HG02642 (cell line): ENCODE measurements at regions not wholly inside any gene's neighbourhood (a gene's known extent, or its start where the extent isn't known, plus 50 kb on each side); places are given as distances from the start of the nearest gene placed in this dataset.

ENCODE experiments used
- ATAC-seq: cut with Tn5 transposase; IDR thresholded peaks from one replicate; pipeline ENCODE4 v1.9.1; 2021; ENCODE audit warnings: mild to moderate bottlenecking; ENCODE audit not compliant: unreplicated experiment, poor library complexity

GRCh38 chr5:61734001-61734400, 401.9 kb downstream of the ZSWIM6 start:
- ATAC-seq, result no peak

GRCh38 chr5:61734966-61735365, 402.9 kb downstream of the ZSWIM6 start:
- no peak for ATAC-seq

- ATAC-seq, result no peak
Observed at GRCh38 chr5:61735531-61735930, 403.5 kb downstream of the ZSWIM6 start.

GRCh38 chr5:61735995-61736394, 403.9 kb downstream of the ZSWIM6 start:
- ATAC-seq, result no peak

GRCh38 chr5:61737301-61737963, 405.4 kb downstream of the ZSWIM6 start:
- no peak for ATAC-seq

GRCh38 chr5:61737964-61738340, 405.9 kb downstream of the ZSWIM6 start:
- ATAC-seq, result no peak

- ATAC-seq, result no peak
Observed at GRCh38 chr5:61738446-61738845, 406.4 kb downstream of the ZSWIM6 start.

- no peak for ATAC-seq
Observed at GRCh38 chr5:61744690-61745619, 412.9 kb downstream of the ZSWIM6 start.

- no peak for ATAC-seq
Observed at GRCh38 chr5:61746831-61747575, 414.9 kb downstream of the ZSWIM6 start.

- ATAC-seq, result no peak
Observed at GRCh38 chr5:61748121-61748520, 416.1 kb downstream of the ZSWIM6 start.

GRCh38 chr5:61748651-61749050, 416.6 kb downstream of the ZSWIM6 start:
- ATAC-seq, result no peak

GRCh38 chr5:61752588-61752987, 420.5 kb downstream of the ZSWIM6 start:
- no peak for ATAC-seq

GRCh38 chr5:61754792-61755191, 422.7 kb downstream of the ZSWIM6 start:
- ATAC-seq, result no peak

GRCh38 chr5:61755726-61756222, 423.7 kb downstream of the ZSWIM6 start:
- ATAC-seq, result no peak

GRCh38 chr5:61758711-61759110, 426.7 kb downstream of the ZSWIM6 start:
- no peak for ATAC-seq

GRCh38 chr5:61765471-61765870, 433.4 kb downstream of the ZSWIM6 start:
- ATAC-seq, result no peak

GRCh38 chr5:61766141-61766540, 434.1 kb downstream of the ZSWIM6 start:
- no peak for ATAC-seq

- ATAC-seq, result no peak
Observed at GRCh38 chr5:61767231-61768080, 435.4 kb downstream of the ZSWIM6 start.

GRCh38 chr5:61768692-61769281, 436.7 kb downstream of the ZSWIM6 start:
- ATAC-seq, result peak; percentile 96
